Endothelial cell of umbilical vein (primary cell): ENCODE measurements at regions not wholly inside any gene's neighbourhood (a gene's known extent, or its start where the extent isn't known, plus 50 kb on each side); places are given as distances from the start of the nearest gene placed in this dataset.

Experiments
- BruUV-seq: library from RNA; stranded (reverse); fragments of 400-500 nt; replicated peaks from 2 replicates; lab custom pipeline; 2021; lab: Mats Ljungman, UMichigan
- CTCF ChIA-PET: fragments of 300-600, 350-600 bp; sonication (Branson Sonifier 250); formaldehyde crosslinking; loops from one replicate; lab custom pipeline; 2021; ENCODE audit warnings: antibody characterized with exemption, inconsistent platforms; lab: Charles Lee
- POLR2A ChIA-PET: fragments of 300-600, 350-600 bp; sonication (Branson Sonifier 250); formaldehyde crosslinking; loops from one replicate; lab custom pipeline; 2021; ENCODE audit warnings: antibody characterized with exemption, inconsistent platforms; lab: Charles Lee
- DNase-seq: peaks from one replicate; pipeline ENCODE4 v3.0.0-alpha.2; 2011; ENCODE audit warnings: low read depth, low spot score
- FAIRE-seq: peaks from 2 replicates; lab custom pipeline; 2011; peaks lifted over from hg19 to GRCh38; lab: Jason Lieb, UNC
- H2AFZ ChIP-seq: 2 replicates; pipeline ENCODE4 v1.6.0; 2012; ENCODE audit warnings: low read depth, low read length, control low read depth, inconsistent platforms
- H3K27ac ChIP-seq: 2 replicates; pipeline ENCODE4 v1.5.1; 2011; ENCODE audit warnings: low read depth, mild to moderate bottlenecking, control low read depth, low read length, moderate library complexity; ENCODE audit not compliant: insufficient read depth
- H3K27me3 ChIP-seq, 2 experiments: 2 replicates each; pipeline versions ENCODE4 v1.6.0 to v1.6.1; 2011; ENCODE audit warnings: low read length in 2 of 2, mixed read lengths in 1 of 2; ENCODE audit not compliant: control insufficient read depth in 2 of 2, insufficient read depth in 2 of 2
- H3K36me3 ChIP-seq, 2 experiments: 2 replicates in 1 of 2; 3 replicates in 1 of 2; pipeline ENCODE4 v1.5.1; 2011; ENCODE audit warnings: low read length in 2 of 2, mild to moderate bottlenecking in 1 of 2, moderate library complexity in 1 of 2; ENCODE audit not compliant: control insufficient read depth in 2 of 2, insufficient read depth in 2 of 2; ENCODE audit errors: extremely low read depth in 1 of 2
- H3K4me1 ChIP-seq: 3 replicates; pipeline ENCODE4 v1.5.1; 2011; ENCODE audit warnings: mild to moderate bottlenecking, low read length; ENCODE audit not compliant: control insufficient read depth, insufficient read depth; ENCODE audit errors: extremely low read depth
- H3K4me2 ChIP-seq: 2 replicates; pipeline ENCODE4 v1.6.1; 2011; ENCODE audit warnings: low read length, control low read depth, mixed read lengths; ENCODE audit not compliant: insufficient read depth
- H3K4me3 ChIP-seq, 3 experiments: fragments of 200-600 bp in 1 of 3; sonication (generic), shearing (Covaris generic) in 1 of 3; replicated peaks in 1 of 3; 2 replicates each; pipeline ENCODE4 v1.5.1; 2011 to 2016; ENCODE audit warnings: control low read depth in 3 of 3, low read length in 3 of 3, mild to moderate bottlenecking in 2 of 3, inconsistent platforms in 1 of 3, low read depth in 1 of 3, moderate library complexity in 1 of 3; ENCODE audit not compliant: insufficient read depth in 1 of 3
- H3K79me2 ChIP-seq: 2 replicates; pipeline ENCODE4 v1.6.0; 2012; ENCODE audit warnings: low read length, inconsistent platforms; ENCODE audit not compliant: control insufficient read depth, insufficient read depth
- H3K9ac ChIP-seq: replicated peaks from 2 replicates; pipeline ENCODE3; 2011; ENCODE audit warnings: low read length, control low read depth; ENCODE audit not compliant: insufficient read depth; ENCODE audit errors: extremely low read depth
- H3K9me1 ChIP-seq: replicated peaks from 3 replicates; pipeline ENCODE4 v1.6.0; 2011; ENCODE audit warnings: mild to moderate bottlenecking, low read length; ENCODE audit not compliant: control insufficient read depth, insufficient read depth; ENCODE audit errors: extremely low read depth
- H3K9me3 ChIP-seq: replicated peaks from 2 replicates; pipeline ENCODE4 v1.5.1; 2012; ENCODE audit warnings: low read length, inconsistent platforms; ENCODE audit not compliant: control insufficient read depth, insufficient read depth
- H4K20me1 ChIP-seq: replicated peaks from 2 replicates; pipeline ENCODE3; 2011; ENCODE audit warnings: mild to moderate bottlenecking, low read length; ENCODE audit not compliant: control insufficient read depth, insufficient read depth; ENCODE audit errors: extremely low read depth
- CTCF ChIP-seq, 2 donors: IDR thresholded peaks; 1 replicate in 1 of 2; 2 replicates in 1 of 2; pipeline ENCODE4 v1.5.1; 2011; ENCODE audit warnings: low read length in 2 of 2, mild to moderate bottlenecking in 2 of 2, moderate library complexity in 2 of 2, control low read depth in 1 of 2, inconsistent platforms in 1 of 2, low read depth in 1 of 2; ENCODE audit not compliant: insufficient read depth in 1 of 2; ENCODE audit errors: extremely low read depth in 1 of 2
- EZH2 ChIP-seq: IDR thresholded peaks from 2 replicates; pipeline ENCODE4 v1.6.1; 2012; ENCODE audit warnings: borderline replicate concordance, low read depth, mild to moderate bottlenecking, moderate library complexity, low read length, inconsistent platforms; ENCODE audit not compliant: severe bottlenecking
- FOS ChIP-seq: IDR thresholded peaks from 2 replicates; pipeline ENCODE4 v1.6.1; 2011; ENCODE audit warnings: mild to moderate bottlenecking, low read length, moderate library complexity, borderline replicate concordance; ENCODE audit not compliant: insufficient read depth
- GATA2 ChIP-seq: IDR thresholded peaks from 2 replicates; pipeline ENCODE4 v1.7.0; 2011; ENCODE audit warnings: low read depth, mild to moderate bottlenecking, moderate library complexity, mixed read lengths, low read length; ENCODE audit not compliant: insufficient read length, insufficient read depth
- JUN ChIP-seq: IDR thresholded peaks from 2 replicates; pipeline ENCODE4 v1.6.1; 2011; ENCODE audit warnings: borderline replicate concordance, low read depth; ENCODE audit not compliant: insufficient read length, insufficient read depth
- MAX ChIP-seq: IDR thresholded peaks from 2 replicates; pipeline ENCODE4 v1.6.1; 2011; ENCODE audit not compliant: insufficient read depth, insufficient read length
- MYC ChIP-seq: IDR thresholded peaks from one replicate; pipeline ENCODE4 v1.6.1; 2011; ENCODE audit warnings: mild to moderate bottlenecking, low read depth, low read length
- POLR2A ChIP-seq: IDR thresholded peaks from 2 replicates; pipeline ENCODE4 v1.6.1; 2012; ENCODE audit warnings: low read depth, mild to moderate bottlenecking, control low read depth, low read length
- POLR2AphosphoS5 ChIP-seq: IDR thresholded peaks from 2 replicates; pipeline ENCODE4 v1.6.1; 2012; ENCODE audit warnings: low read depth, mild to moderate bottlenecking, control low read depth, low read length, moderate library complexity; ENCODE audit not compliant: insufficient read depth
- dilution Hi-C: fragments of 300-500 bp; cut with MboI; formaldehyde crosslinking; loops from one replicate; pipeline ENCODE4 v1.15.0; 2019; ENCODE audit warnings: low sequenced_read_pairs; ENCODE audit not compliant: extremely low pct_ligation_motif_present
- intact Hi-C: fragments of 100-400 bp; cut with micrococcal nuclease; formaldehyde crosslinking; loops from one replicate; pipeline ENCODE4 v1.10.0; 2022

- intact Hi-C loops, result no loop called here
- no peaks in the 10 kb centered on the region for H4K20me1 ChIP-seq
- FAIRE-seq (no peak), DNase-seq (no peak)
- no peaks in the 10 kb centered on the region for H3K4me1 ChIP-seq
- H3K9me1 ChIP-seq, result no peaks in the 10 kb centered on the region
- CTCF ChIA-PET, result no interaction called here
- POLR2A ChIA-PET, result no interaction called here
- no peaks in the 10 kb centered on the region for H3K79me2 ChIP-seq
- no peaks in the 10 kb centered on the region for H3K27me3 ChIP-seq
- H3K4me2 ChIP-seq, result no peak overlapping the region
- BruUV-seq, result no TSS peak
- H2AFZ ChIP-seq, result no peak overlapping the region
- H3K27ac ChIP-seq, result no peak overlapping the region
- H3K9me3 ChIP-seq, result peaks cover 4% of the 10 kb centered on the region
- H3K36me3 ChIP-seq, result no peaks in the 10 kb centered on the region
- dilution Hi-C loops, result no loop called here
- H3K9ac ChIP-seq, result no peak overlapping the region
- H3K4me3 ChIP-seq, result no peak overlapping the region
- TF ChIP-seq CTCF (IDR thresholded peaks at IDR 0.05; ENCODE audit: extremely low read depth in 1 of 2, insufficient read depth in 1 of 2, low read depth in 1 of 2, low read length in 2 of 2) (no peak), GATA2 (no peak), FOS (no peak), EZH2 (no peak), MAX (no peak), POLR2AphosphoS5 (no peak), MYC (no peak), JUN (no peak), POLR2A (no peak)
Observed at GRCh38 chr4:179372242-179372641, 1930.0 kb upstream of the AGA start.
